ENCODE measurements at regions not wholly inside any gene's neighbourhood (a gene's known extent, or its start where the extent isn't known, plus 50 kb on each side); places are given as distances from the start of the nearest gene placed in this dataset.

- no peaks in the 10 kb centered on the region for H3K23me2 ChIP-seq (ENCODE audit: low read depth, low read length)
- no peaks in the 10 kb centered on the region for H3K79me1 ChIP-seq (ENCODE audit: low read depth, low read length)
- H4K91ac ChIP-seq (replicated peaks; ENCODE audit: insufficient read length, low read length), result no peak overlapping the region
- H3K4me2 ChIP-seq (ENCODE audit: insufficient read depth in 1 of 2, low read depth in 2 of 2, low read length in 2 of 2), result no peak overlapping the region
- H2BK20ac ChIP-seq (ENCODE audit: low read length), result no peak overlapping the region
- no peak overlapping the region for H3K23ac ChIP-seq (ENCODE audit: insufficient read length)
- POLR2A ChIA-PET (ENCODE audit: partially characterized antibody), result no interaction called here
- no peaks in the 10 kb centered on the region for H3K27me3 ChIP-seq (replicated peaks in 1 of 4; ENCODE audit: control insufficient read depth in 3 of 4, extremely low read depth in 1 of 4, insufficient read depth in 3 of 4, low read length in 3 of 4)
- WGBS, 2 experiments (ENCODE audit: extremely low coverage in 1 of 2, insufficient coverage in 1 of 2, insufficient read length in 1 of 2, insufficient replicate concordance in 2 of 2, low coverage in 1 of 2, low lambda C conversion rate in 2 of 2, missing lambda C conversion rate in 1 of 2), result 91% methylated on average over 3 of the region's 3 CpGs; no CpG with 5 or more reads in 1 of the 2 experiments
- H3K4me1 ChIP-seq (replicated peaks in 1 of 4; ENCODE audit: control insufficient read depth in 3 of 4, insufficient read depth in 4 of 4, low read length in 3 of 4), result no peaks in the 10 kb centered on the region
- no peak overlapping the region for H2BK15ac ChIP-seq (ENCODE audit: low read length)
- H2BK120ac ChIP-seq (replicated peaks; ENCODE audit: low read depth, low read length), result no peak overlapping the region
- no peak overlapping the region for H2BK12ac ChIP-seq (ENCODE audit: low read depth, low read length)
- H3K36me3 ChIP-seq (ENCODE audit: control insufficient read depth in 2 of 4, insufficient read depth in 4 of 4, low read length in 3 of 4), result no peaks in the 10 kb centered on the region
- H4K8ac ChIP-seq (ENCODE audit: extremely low read depth, insufficient read depth, low read length), result no peak overlapping the region
- H4K5ac ChIP-seq (ENCODE audit: insufficient read length, low read depth, low read length), result no peak overlapping the region
- H3K56ac ChIP-seq (replicated peaks; ENCODE audit: insufficient read length, low read depth, low read length), result no peak overlapping the region
- H3K27ac ChIP-seq (ENCODE audit: low read depth, low read length), result no peak overlapping the region
- TF ChIP-seq POLR2A (IDR thresholded peaks at IDR 0.05; ENCODE audit: control extremely low read depth in 1 of 2, low read depth in 2 of 2, low read length in 2 of 2) (no peak), GTF2F1 (IDR thresholded peaks at IDR 0.05; ENCODE audit: borderline replicate concordance, low read depth, low read length) (no peak), RXRA (IDR thresholded peaks at IDR 0.05; ENCODE audit: insufficient read depth, low read depth, low read length) (no peak), KDM5A (IDR thresholded peaks at IDR 0.05; ENCODE audit: low read length) (no peak), SP4 (IDR thresholded peaks at IDR 0.05; ENCODE audit: low read length) (no peak), BACH1 (IDR thresholded peaks at IDR 0.05; ENCODE audit: low read length) (no peak)
- no peak overlapping the region for H3K4ac ChIP-seq (replicated peaks; ENCODE audit: insufficient read length, low read depth, low read length)
- no peaks in the 10 kb centered on the region for H3K79me2 ChIP-seq (ENCODE audit: control insufficient read depth in 1 of 2, insufficient read depth in 2 of 2, low read length in 2 of 2)
- no peaks in the 10 kb centered on the region for H4K20me1 ChIP-seq (replicated peaks in 1 of 2; ENCODE audit: control insufficient read depth in 1 of 2, insufficient read depth in 2 of 2, low read length in 2 of 2)
- H2AK5ac ChIP-seq (ENCODE audit: low read depth, low read length), result no peak overlapping the region
- no peak overlapping the region for H3K14ac ChIP-seq (ENCODE audit: insufficient read length)
- no peak overlapping the region for H3K18ac ChIP-seq (ENCODE audit: extremely low read depth, low read length)
- DNase-seq (ENCODE audit: low read depth in 1 of 2, low spot score in 2 of 2) (no peak), FAIRE-seq (no peak)
- H2AFZ ChIP-seq (ENCODE audit: low read length), result no peak overlapping the region
- H3K9ac ChIP-seq (replicated peaks in 1 of 4; ENCODE audit: extremely low read depth in 1 of 4, low read depth in 3 of 4, low read length in 3 of 4), result no peak overlapping the region
- H3K4me3 ChIP-seq (ENCODE audit: extremely low read depth in 1 of 4, insufficient read depth in 2 of 4, low read depth in 3 of 4, low read length in 4 of 4), result no peak overlapping the region
- no peaks in the 10 kb centered on the region for H3K9me3 ChIP-seq (ENCODE audit: insufficient read depth in 2 of 2, low read depth in 1 of 2, low read length in 1 of 2)
- no peak overlapping the region for H2BK5ac ChIP-seq (ENCODE audit: low read depth, low read length)
- CTCF ChIA-PET (ENCODE audit: partially characterized antibody), result interaction anchor here (0.7 to 1.4 kb wide), 2 partner anchors 14 to 18 kb away, joined by 3 read pairs; no protein-coding TSS in a partner anchor
Observed at GRCh38 chr6:71072508-71072907, 115.6 kb upstream of the B3GAT2 start.
